A549 (cell line): ENCODE measurements at regions not wholly inside any gene's neighbourhood (a gene's known extent, or its start where the extent isn't known, plus 50 kb on each side); places are given as distances from the start of the nearest gene placed in this dataset.
"Not testable (repeated sequence)": the region's sequence is repeated elsewhere in the genome, so short reads cannot be mapped to it uniquely, and the experiment has no call there.

ENCODE experiments used
- ATAC-seq, 2 experiments: fragments of 200-7000 bp in 1 of 2; fragments of >200 bp in 1 of 2; cut with Nextera tagmentation in 1 of 2; cut with Tn5 transposase in 1 of 2; 3 replicates each; pipeline versions ENCODE4 v1.8.0 to v1.9.1; 2018 to 2020; ENCODE audit warnings: mild to moderate bottlenecking in 1 of 2, moderate library complexity in 1 of 2
- CTCF ChIA-PET: fragments of 300-600 bp; sonication (Branson Sonifier 250); formaldehyde crosslinking; extraction: SDS; loops from one replicate; lab custom pipeline; 2021; ENCODE audit warnings: antibody characterized with exemption, inconsistent platforms; lab: Yijun Ruan, JAX
- POLR2A ChIA-PET: fragments of 350-600 bp; formaldehyde crosslinking; extraction: SDS; loops from one replicate; lab custom pipeline; 2021; ENCODE audit warnings: antibody characterized with exemption, inconsistent platforms; lab: Yijun Ruan, JAX
- DNase-seq, 2 experiments: peaks; one replicate each; pipeline versions ENCODE4 v3.0.0 to v3.0.0-alpha.2; 2011 to 2016; ENCODE audit warnings: low read depth in 1 of 2, low spot score in 1 of 2
- FAIRE-seq: peaks from 2 replicates; lab custom pipeline; 2011; peaks lifted over from hg19 to GRCh38; lab: Jason Lieb, UNC
- H3K27ac ChIP-seq, 2 experiments: fragments of >200 bp; sonication (Bioruptor Twin); formaldehyde crosslinking; 3 replicates each; pipeline ENCODE4 v1.5.1; 2016 to 2017
- H3K4me1 ChIP-seq: fragments of >200 bp; sonication (Bioruptor Twin); formaldehyde crosslinking; 3 replicates; pipeline ENCODE4 v1.6.1; 2016
- H3K4me2 ChIP-seq: fragments of >200 bp; sonication (Bioruptor Twin); formaldehyde crosslinking; 3 replicates; pipeline ENCODE4 v1.6.1; 2016
- H3K4me3 ChIP-seq: fragments of >200 bp; sonication (Bioruptor Twin); formaldehyde crosslinking; 3 replicates; pipeline ENCODE4 v1.5.1; 2016
- H3K9me3 ChIP-seq: fragments of >200 bp; sonication (Bioruptor Twin); formaldehyde crosslinking; 3 replicates; pipeline ENCODE4 v1.6.1; 2016
- CHD2 ChIP-seq: fragments of 150-350 bp; IDR thresholded peaks from 2 replicates; pipeline ENCODE4 v1.6.1; 2014; ENCODE audit warnings: low read length; ENCODE audit not compliant: partially characterized antibody
- EHF ChIP-seq: fragments of 250-450 bp; sonication (Bioruptor Pico); IDR thresholded peaks from 2 replicates; pipeline ENCODE4 v1.5.0; 2020; ENCODE audit warnings: mild to moderate bottlenecking
- EHMT2 ChIP-seq: fragments of 200-600 bp; sonication (generic); IDR thresholded peaks from 2 replicates; pipeline ENCODE4 v1.6.1; 2016; ENCODE audit warnings: antibody characterized with exemption, low read depth, mild to moderate bottlenecking, moderate library complexity
- FOSB ChIP-seq: fragments of 250-450 bp; sonication (Bioruptor Pico); IDR thresholded peaks from 2 replicates; pipeline ENCODE4 v1.5.0; 2020; ENCODE audit warnings: mild to moderate bottlenecking, moderate library complexity
- FOXS1 ChIP-seq: fragments of 250-450 bp; sonication (Bioruptor Pico); IDR thresholded peaks from 2 replicates; pipeline ENCODE4 v1.5.0; 2020; ENCODE audit warnings: mild to moderate bottlenecking, moderate library complexity
- HOXB13 ChIP-seq: fragments of 250-450 bp; sonication (Bioruptor Pico); IDR thresholded peaks from 2 replicates; pipeline ENCODE4 v1.5.0; 2020; ENCODE audit warnings: low read depth, mild to moderate bottlenecking, moderate library complexity
- JUNB ChIP-seq: fragments of >200 bp; sonication (Bioruptor Twin); formaldehyde crosslinking; IDR thresholded peaks from 2 replicates; pipeline ENCODE4 v1.6.1; 2016
- KDM5A ChIP-seq: fragments of 200-600 bp; sonication (generic); IDR thresholded peaks from 2 replicates; pipeline ENCODE4 v1.6.1; 2016; ENCODE audit warnings: antibody characterized with exemption, mild to moderate bottlenecking
- NFE2L2 ChIP-seq: fragments of 150-350 bp; conservative IDR thresholded peaks from 2 replicates; pipeline ENCODE4 v1.6.1; 2014; ENCODE audit warnings: low read length
- NPAS2 ChIP-seq: fragments of 250-450 bp; sonication (Bioruptor Pico); IDR thresholded peaks from 2 replicates; pipeline ENCODE4 v1.8.0; 2022; ENCODE audit warnings: mild to moderate bottlenecking, moderate library complexity, borderline replicate concordance
- NR3C1 ChIP-seq: fragments of >200 bp; sonication (Bioruptor Twin); formaldehyde crosslinking; IDR thresholded peaks from 3 replicates; pipeline ENCODE4 v1.6.1; 2017
- POLR2A ChIP-seq: IDR thresholded peaks from 2 replicates; pipeline ENCODE4 v1.6.1; 2012; ENCODE audit warnings: mild to moderate bottlenecking, low read length
- POLR2AphosphoS2 ChIP-seq: conservative IDR thresholded peaks from 2 replicates; pipeline ENCODE4 v1.6.1; 2012; ENCODE audit warnings: low read length, improper control_type of control experiment, inconsistent platforms
- RARB ChIP-seq: fragments of 250-450 bp; sonication (Bioruptor Pico); IDR thresholded peaks from 2 replicates; pipeline ENCODE4 v1.8.0; 2021; ENCODE audit warnings: mild to moderate bottlenecking, moderate library complexity
- RFX5 ChIP-seq: fragments of 450-650 bp; IDR thresholded peaks from 2 replicates; pipeline ENCODE4 v1.7.1; 2014; ENCODE audit warnings: antibody characterized with exemption, mild to moderate bottlenecking, moderate library complexity
- RNF2 ChIP-seq: fragments of 200-600 bp; sonication (generic); IDR thresholded peaks from 2 replicates; pipeline ENCODE4 v1.6.1; 2016; ENCODE audit warnings: low read depth, mild to moderate bottlenecking, antibody characterized with exemption, moderate library complexity, borderline replicate concordance
- TFCP2L1 ChIP-seq: fragments of 250-450 bp; sonication (Bioruptor Pico); IDR thresholded peaks from 2 replicates; pipeline ENCODE4 v1.5.0; 2021; ENCODE audit warnings: mild to moderate bottlenecking
- WGBS: methylation state at CpG from one replicate; pipeline ENCODE4 v1.1.6; 2017; ENCODE audit errors: missing lambda C conversion rate; 5-methylcytosine and 5-hydroxymethylcytosine counted together
- TF ChIP-seq, protein P1 (sequence below): fragments of 450-650 bp; IDR thresholded peaks from 2 replicates; pipeline ENCODE4 v1.6.1; 2014; ENCODE audit warnings: antibody characterized with exemption
- TF ChIP-seq, protein P2 (sequence below): fragments of >200 bp; sonication (Bioruptor Twin); formaldehyde crosslinking; IDR thresholded peaks from 3 replicates; pipeline ENCODE4 v1.6.1; 2016
- TF ChIP-seq, protein P3 (sequence below): fragments of 250-450 bp; sonication (Bioruptor Pico); IDR thresholded peaks from 2 replicates; pipeline ENCODE4 v1.5.0; 2020; ENCODE audit warnings: low read depth, mild to moderate bottlenecking, moderate library complexity
- TF ChIP-seq, protein P4 (sequence below): IDR thresholded peaks from 2 replicates; pipeline ENCODE4 v1.6.1; 2012

DNA sequence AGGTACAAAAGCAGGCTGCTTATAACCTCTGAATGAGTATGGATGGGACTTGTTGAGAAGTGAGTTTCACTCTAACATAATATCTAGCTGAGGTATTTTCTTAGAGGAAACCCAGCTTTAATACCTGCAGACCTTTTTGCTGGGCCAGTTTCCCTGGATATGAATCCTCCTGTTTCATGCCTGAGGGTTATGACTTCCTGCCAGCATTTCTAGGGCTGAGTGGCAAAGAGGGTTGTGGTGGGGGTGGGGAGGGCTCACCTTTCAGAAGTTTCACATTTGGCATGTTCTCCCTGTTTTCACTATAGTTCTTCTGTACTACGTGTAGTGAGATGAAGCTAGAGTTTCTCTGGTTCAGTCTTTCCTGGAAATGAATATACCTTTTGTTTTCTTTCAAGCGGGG, 73.7 kb downstream of the LACC1 start:
- ChIA-PET POLR2A (no interaction called here), CTCF (no interaction called here)
- no peak overlapping the region for H3K4me2 ChIP-seq
- no peak for DNase-seq
- no peaks in the 10 kb centered on the region for H3K4me1 ChIP-seq
- H3K9me3 ChIP-seq: no peaks in the 10 kb centered on the region
- TF ChIP-seq EHF (no peak), RNF2 (no peak), KDM5A (no peak), FOXS1 (CRISPR knock-in tag) (no peak), POLR2AphosphoS2 (no peak), RFX5 (no peak), TFCP2L1 (no peak), NPAS2 (CRISPR knock-in tag) (no peak), POLR2A (no peak), FOSB (no peak), EHMT2 (no peak), HOXB13 (CRISPR knock-in tag) (no peak), NR3C1 (no peak), RARB (CRISPR knock-in tag) (no peak)
- TF ChIP-seq, protein P1, sequence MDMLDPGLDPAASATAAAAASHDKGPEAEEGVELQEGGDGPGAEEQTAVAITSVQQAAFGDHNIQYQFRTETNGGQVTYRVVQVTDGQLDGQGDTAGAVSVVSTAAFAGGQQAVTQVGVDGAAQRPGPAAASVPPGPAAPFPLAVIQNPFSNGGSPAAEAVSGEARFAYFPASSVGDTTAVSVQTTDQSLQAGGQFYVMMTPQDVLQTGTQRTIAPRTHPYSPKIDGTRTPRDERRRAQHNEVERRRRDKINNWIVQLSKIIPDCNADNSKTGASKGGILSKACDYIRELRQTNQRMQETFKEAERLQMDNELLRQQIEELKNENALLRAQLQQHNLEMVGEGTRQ: no peak
- TF ChIP-seq, protein P2, sequence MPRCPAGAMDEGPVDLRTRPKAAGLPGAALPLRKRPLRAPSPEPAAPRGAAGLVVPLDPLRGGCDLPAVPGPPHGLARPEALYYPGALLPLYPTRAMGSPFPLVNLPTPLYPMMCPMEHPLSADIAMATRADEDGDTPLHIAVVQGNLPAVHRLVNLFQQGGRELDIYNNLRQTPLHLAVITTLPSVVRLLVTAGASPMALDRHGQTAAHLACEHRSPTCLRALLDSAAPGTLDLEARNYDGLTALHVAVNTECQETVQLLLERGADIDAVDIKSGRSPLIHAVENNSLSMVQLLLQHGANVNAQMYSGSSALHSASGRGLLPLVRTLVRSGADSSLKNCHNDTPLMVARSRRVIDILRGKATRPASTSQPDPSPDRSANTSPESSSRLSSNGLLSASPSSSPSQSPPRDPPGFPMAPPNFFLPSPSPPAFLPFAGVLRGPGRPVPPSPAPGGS: no peak
- TF ChIP-seq, protein P3, sequence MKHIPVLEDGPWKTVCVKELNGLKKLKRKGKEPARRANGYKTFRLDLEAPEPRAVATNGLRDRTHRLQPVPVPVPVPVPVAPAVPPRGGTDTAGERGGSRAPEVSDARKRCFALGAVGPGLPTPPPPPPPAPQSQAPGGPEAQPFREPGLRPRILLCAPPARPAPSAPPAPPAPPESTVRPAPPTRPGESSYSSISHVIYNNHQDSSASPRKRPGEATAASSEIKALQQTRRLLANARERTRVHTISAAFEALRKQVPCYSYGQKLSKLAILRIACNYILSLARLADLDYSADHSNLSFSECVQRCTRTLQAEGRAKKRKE (CRISPR knock-in tag): no peak
- no peak for FAIRE-seq
- no peak overlapping the region for H3K27ac ChIP-seq
- ATAC-seq: no peak
- WGBS: 75% methylated on average over 2 of the region's 2 CpGs
- no peak overlapping the region for H3K4me3 ChIP-seq

DNA sequence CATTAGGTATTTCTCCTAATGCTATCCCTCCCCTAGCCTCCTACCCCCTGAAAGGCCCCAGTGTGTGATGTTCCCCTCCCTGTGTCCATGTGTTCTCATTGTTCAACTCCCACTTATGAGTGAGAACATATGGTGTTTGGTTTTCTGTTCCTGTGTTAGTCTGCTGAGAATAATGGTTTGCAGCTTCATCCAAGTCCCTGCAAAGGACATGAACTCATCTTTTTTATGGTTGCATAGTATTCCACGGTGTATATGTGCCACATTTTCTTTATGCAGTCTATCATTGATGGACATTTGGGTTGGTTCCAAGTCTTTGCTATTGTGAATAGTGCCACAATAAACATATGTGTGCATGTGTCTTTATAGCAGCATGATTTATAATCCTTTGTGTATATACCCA, 77.3 kb downstream of the LACC1 start:
- 0% methylated on average over 1 of the region's 1 CpG for WGBS
- not testable (repeated sequence) for DNase-seq

DNA sequence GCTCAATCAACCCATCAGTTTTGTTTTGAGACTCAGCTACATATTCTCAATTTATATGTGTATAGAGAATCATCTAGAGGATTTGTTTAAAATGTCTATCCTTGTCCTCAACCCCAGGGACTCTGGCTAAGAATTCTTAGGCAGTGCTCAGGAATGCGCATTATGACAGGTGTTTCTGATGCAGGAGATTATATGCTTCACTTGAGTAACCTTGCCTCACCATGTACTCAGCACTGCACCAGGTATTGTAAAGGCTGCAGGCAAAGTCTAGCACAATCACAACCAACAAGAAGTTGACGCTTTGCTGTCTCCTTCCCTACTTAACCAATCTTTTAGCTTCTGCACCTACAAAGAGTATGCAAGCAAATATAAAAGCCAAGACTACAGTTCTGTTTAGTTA, 79.6 kb downstream of the LACC1 start:
- Histone ChIP-seq H3K4me1 (no peaks in the 10 kb centered on the region), H3K4me3 (no peak overlapping the region), H3K27ac (no peak overlapping the region), H3K9me3 (no peaks in the 10 kb centered on the region), H3K4me2 (no peak overlapping the region)
- ATAC-seq (no peak), FAIRE-seq (no peak), DNase-seq (no peak)
- ChIA-PET CTCF (interaction anchor here (0.7 to 0.9 kb wide), 3 partner anchors 22 to 372 kb away, joined by 3 read pairs; no protein-coding TSS in a partner anchor), POLR2A (no interaction called here)
- TF ChIP-seq, protein P4, sequence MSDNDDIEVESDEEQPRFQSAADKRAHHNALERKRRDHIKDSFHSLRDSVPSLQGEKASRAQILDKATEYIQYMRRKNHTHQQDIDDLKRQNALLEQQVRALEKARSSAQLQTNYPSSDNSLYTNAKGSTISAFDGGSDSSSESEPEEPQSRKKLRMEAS: no peak
- no peak for TF ChIP-seq NR3C1
- TF ChIP-seq POLR2AphosphoS2: no peak
- WGBS: 91% methylated on average over 2 of the region's 2 CpGs

More for the DNA sequence above, 77.3 kb downstream of the LACC1 start:
- POLR2A ChIA-PET, H3K9me3 ChIP-seq, H3K27ac ChIP-seq, CTCF ChIA-PET, FAIRE-seq, ATAC-seq, H3K4me1 ChIP-seq, H3K4me3 ChIP-seq, H3K4me2 ChIP-seq: not testable (repeated sequence)

DNA sequence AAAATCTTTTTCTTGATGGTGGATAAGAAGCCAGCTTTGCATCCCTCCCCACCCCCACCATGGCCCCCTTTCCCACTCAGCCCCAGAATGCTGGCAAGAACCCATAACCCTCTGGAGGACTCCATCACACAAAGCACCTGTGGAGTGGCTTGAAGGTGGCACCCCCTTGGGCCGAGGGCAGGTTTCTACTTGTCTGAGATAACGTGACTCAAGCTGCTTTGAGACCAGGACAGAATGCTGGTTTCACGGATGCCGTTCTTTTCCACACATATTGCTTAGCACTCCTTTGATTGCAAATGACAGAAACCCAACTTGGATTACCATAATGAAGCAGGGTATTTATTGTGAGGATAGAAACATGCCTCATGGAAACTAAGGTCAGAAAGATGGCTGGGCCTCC, 82.2 kb downstream of the LACC1 start:
- FAIRE-seq (no peak), DNase-seq (no peak), ATAC-seq (no peak)
- WGBS: 73% methylated on average over 4 of the region's 4 CpGs
- TF ChIP-seq JUNB: no peak
- no peak for TF ChIP-seq RARB (CRISPR knock-in tag)
- TF ChIP-seq, protein P2: no peak
- TF ChIP-seq CHD2: no peak
- no peak for TF ChIP-seq NFE2L2
- H3K27ac ChIP-seq: no peak overlapping the region
- no peak overlapping the region for H3K4me2 ChIP-seq
- H3K9me3 ChIP-seq: no peaks in the 10 kb centered on the region
- POLR2A ChIA-PET: no interaction called here
- no peak overlapping the region for H3K4me3 ChIP-seq
- no peaks in the 10 kb centered on the region for H3K4me1 ChIP-seq
- CTCF ChIA-PET: no interaction called here
